Lower lobe of right lung (tissue), 2 donors: ENCODE measurements at regions not wholly inside any gene's neighbourhood (a gene's known extent, or its start where the extent isn't known, plus 50 kb on each side); places are given as distances from the start of the nearest gene placed in this dataset.

Source experiments
- ATAC-seq, 2 donors: fragments of 200-7000 bp; cut with Tn5 transposase; one replicate each; pipeline ENCODE4 v1.9.1; 2020 to 2022; ENCODE audit warnings: mild to moderate bottlenecking in 2 of 2, moderate library complexity in 2 of 2
- DNase-seq: peaks from one replicate; pipeline ENCODE4 v3.0.0-alpha.2; 2020
- H3K27ac ChIP-seq: fragments of 200-600 bp; one replicate; pipeline ENCODE4 v1.8.0; 2022
- H3K27me3 ChIP-seq: fragments of 200-600 bp; one replicate; pipeline ENCODE4 v1.8.0; 2022; ENCODE audit warnings: low read depth
- H3K36me3 ChIP-seq: fragments of 200-600 bp; one replicate; pipeline ENCODE4 v1.8.0; 2022; ENCODE audit warnings: mild to moderate bottlenecking
- H3K4me1 ChIP-seq: fragments of 200-600 bp; one replicate; pipeline ENCODE4 v1.8.0; 2022
- H3K4me3 ChIP-seq: fragments of 200-600 bp; one replicate; pipeline ENCODE4 v1.8.0; 2022; ENCODE audit warnings: mild to moderate bottlenecking
- H3K9me3 ChIP-seq: fragments of 200-600 bp; one replicate; pipeline ENCODE4 v1.8.0; 2022
- CTCF ChIP-seq: fragments of 200-600 bp; IDR thresholded peaks from one replicate; pipeline ENCODE4 v1.8.0; 2022; ENCODE audit warnings: antibody characterized with exemption, mild to moderate bottlenecking
- intact Hi-C: fragments of 100-400 bp; cut with DNase I; formaldehyde crosslinking; loops from one replicate; pipeline ENCODE4 v1.11.0; 2022
- donor health status: DM: no; HTN: yes; CAD: no; lungs with severe emphysema.

GRCh38 chr3:95434491-95434890, 1371.6 kb downstream of the NSUN3 start:
- no peak for TF ChIP-seq CTCF
- H3K27ac ChIP-seq: no peak overlapping the region
- ATAC-seq (no peak), DNase-seq (no peak)
- intact Hi-C loops: no loop called here
- no peaks in the 10 kb centered on the region for H3K36me3 ChIP-seq
- H3K4me3 ChIP-seq: no peak overlapping the region
- no peaks in the 10 kb centered on the region for H3K4me1 ChIP-seq
- no peaks in the 10 kb centered on the region for H3K27me3 ChIP-seq
- H3K9me3 ChIP-seq: no peaks in the 10 kb centered on the region

GRCh38 chr3:95437409-95437808, 1374.5 kb downstream of the NSUN3 start:
- intact Hi-C loops: no loop called here
- no peaks in the 10 kb centered on the region for H3K9me3 ChIP-seq
- no peak overlapping the region for H3K27ac ChIP-seq
- no peaks in the 10 kb centered on the region for H3K27me3 ChIP-seq
- no peak overlapping the region for H3K4me3 ChIP-seq
- H3K4me1 ChIP-seq: no peaks in the 10 kb centered on the region
- DNase-seq (no peak), ATAC-seq (no peak)
- TF ChIP-seq CTCF: no peak
- H3K36me3 ChIP-seq: no peaks in the 10 kb centered on the region

- Histone ChIP-seq H3K27ac (no peak overlapping the region), H3K4me1 (no peaks in the 10 kb centered on the region), H3K36me3 (no peaks in the 10 kb centered on the region), H3K9me3 (no peaks in the 10 kb centered on the region), H3K27me3 (no peaks in the 10 kb centered on the region), H3K4me3 (no peak overlapping the region)
- ATAC-seq (no peak), DNase-seq (no peak)
- intact Hi-C loops: no loop called here
- no peak for TF ChIP-seq CTCF
Observed at GRCh38 chr3:95438274-95438673, 1375.4 kb downstream of the NSUN3 start.

GRCh38 chr3:95442766-95443165, 1371.6 kb upstream of the EPHA6 start:
- ATAC-seq (no peak), DNase-seq (no peak)
- Histone ChIP-seq H3K4me3 (no peak overlapping the region), H3K27me3 (no peaks in the 10 kb centered on the region), H3K27ac (no peak overlapping the region), H3K4me1 (no peaks in the 10 kb centered on the region), H3K9me3 (no peaks in the 10 kb centered on the region), H3K36me3 (no peaks in the 10 kb centered on the region)
- intact Hi-C loops: no loop called here
- no peak for TF ChIP-seq CTCF

- intact Hi-C loops: no loop called here
- Histone ChIP-seq H3K4me1 (no peaks in the 10 kb centered on the region), H3K27ac (no peak overlapping the region), H3K27me3 (no peaks in the 10 kb centered on the region), H3K4me3 (no peak overlapping the region), H3K36me3 (no peaks in the 10 kb centered on the region), H3K9me3 (no peaks in the 10 kb centered on the region)
- DNase-seq: no peak
- ATAC-seq: no peak
- TF ChIP-seq CTCF: no peak
Observed at GRCh38 chr3:95449841-95450240, 1364.6 kb upstream of the EPHA6 start.

- Histone ChIP-seq H3K36me3 (no peaks in the 10 kb centered on the region), H3K4me3 (no peak overlapping the region), H3K27ac (no peak overlapping the region), H3K27me3 (no peaks in the 10 kb centered on the region), H3K4me1 (no peaks in the 10 kb centered on the region), H3K9me3 (no peaks in the 10 kb centered on the region)
- ATAC-seq (no peak), DNase-seq (no peak)
- intact Hi-C loops: no loop called here
- TF ChIP-seq CTCF: no peak
Observed at GRCh38 chr3:95453242-95453641, 1361.2 kb upstream of the EPHA6 start.
